Bronchial epithelial cell (primary cell): ENCODE measurements at regions not wholly inside any gene's neighbourhood (a gene's known extent, or its start where the extent isn't known, plus 50 kb on each side); places are given as distances from the start of the nearest gene placed in this dataset.

Source experiments
- DNase-seq: peaks from one replicate; pipeline ENCODE4 v3.0.0-alpha.2; 2010; ENCODE audit warnings: low read depth
- FAIRE-seq: peaks from 2 replicates; lab custom pipeline; 2011; peaks lifted over from hg19 to GRCh38; lab: Jason Lieb, UNC
- H3K27me3 ChIP-seq: 2 replicates; pipeline ENCODE4 v1.5.1; 2011; ENCODE audit warnings: low read length; ENCODE audit not compliant: control insufficient read depth, insufficient read depth
- H3K36me3 ChIP-seq: 2 replicates; pipeline ENCODE4 v1.5.1; 2011; ENCODE audit warnings: low read length; ENCODE audit not compliant: control insufficient read depth, insufficient read depth
- H3K4me3 ChIP-seq: 2 replicates; pipeline ENCODE4 v1.5.1; 2011; ENCODE audit warnings: mild to moderate bottlenecking, low read depth, low read length, control low read depth
- TF ChIP-seq, protein P1 (sequence below): IDR thresholded peaks from 2 replicates; pipeline ENCODE4 v1.5.1; 2011; ENCODE audit warnings: mild to moderate bottlenecking, moderate library complexity, low read length, control low read depth, inconsistent platforms; ENCODE audit not compliant: insufficient read depth, severe bottlenecking

- FAIRE-seq = no peak
- Histone ChIP-seq H3K4me3 (no peak overlapping the region), H3K36me3 (no peaks in the 10 kb centered on the region), H3K27me3 (no peaks in the 10 kb centered on the region)
- TF ChIP-seq, protein P1, sequence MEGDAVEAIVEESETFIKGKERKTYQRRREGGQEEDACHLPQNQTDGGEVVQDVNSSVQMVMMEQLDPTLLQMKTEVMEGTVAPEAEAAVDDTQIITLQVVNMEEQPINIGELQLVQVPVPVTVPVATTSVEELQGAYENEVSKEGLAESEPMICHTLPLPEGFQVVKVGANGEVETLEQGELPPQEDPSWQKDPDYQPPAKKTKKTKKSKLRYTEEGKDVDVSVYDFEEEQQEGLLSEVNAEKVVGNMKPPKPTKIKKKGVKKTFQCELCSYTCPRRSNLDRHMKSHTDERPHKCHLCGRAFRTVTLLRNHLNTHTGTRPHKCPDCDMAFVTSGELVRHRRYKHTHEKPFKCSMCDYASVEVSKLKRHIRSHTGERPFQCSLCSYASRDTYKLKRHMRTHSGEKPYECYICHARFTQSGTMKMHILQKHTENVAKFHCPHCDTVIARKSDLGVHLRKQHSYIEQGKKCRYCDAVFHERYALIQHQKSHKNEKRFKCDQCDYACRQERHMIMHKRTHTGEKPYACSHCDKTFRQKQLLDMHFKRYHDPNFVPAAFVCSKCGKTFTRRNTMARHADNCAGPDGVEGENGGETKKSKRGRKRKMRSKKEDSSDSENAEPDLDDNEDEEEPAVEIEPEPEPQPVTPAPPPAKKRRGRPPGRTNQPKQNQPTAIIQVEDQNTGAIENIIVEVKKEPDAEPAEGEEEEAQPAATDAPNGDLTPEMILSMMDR = no peak
- no peak for DNase-seq
Measured at GRCh38 chr6:122114717-122115116, 284.7 kb upstream of the HSF2 start.

DNA sequence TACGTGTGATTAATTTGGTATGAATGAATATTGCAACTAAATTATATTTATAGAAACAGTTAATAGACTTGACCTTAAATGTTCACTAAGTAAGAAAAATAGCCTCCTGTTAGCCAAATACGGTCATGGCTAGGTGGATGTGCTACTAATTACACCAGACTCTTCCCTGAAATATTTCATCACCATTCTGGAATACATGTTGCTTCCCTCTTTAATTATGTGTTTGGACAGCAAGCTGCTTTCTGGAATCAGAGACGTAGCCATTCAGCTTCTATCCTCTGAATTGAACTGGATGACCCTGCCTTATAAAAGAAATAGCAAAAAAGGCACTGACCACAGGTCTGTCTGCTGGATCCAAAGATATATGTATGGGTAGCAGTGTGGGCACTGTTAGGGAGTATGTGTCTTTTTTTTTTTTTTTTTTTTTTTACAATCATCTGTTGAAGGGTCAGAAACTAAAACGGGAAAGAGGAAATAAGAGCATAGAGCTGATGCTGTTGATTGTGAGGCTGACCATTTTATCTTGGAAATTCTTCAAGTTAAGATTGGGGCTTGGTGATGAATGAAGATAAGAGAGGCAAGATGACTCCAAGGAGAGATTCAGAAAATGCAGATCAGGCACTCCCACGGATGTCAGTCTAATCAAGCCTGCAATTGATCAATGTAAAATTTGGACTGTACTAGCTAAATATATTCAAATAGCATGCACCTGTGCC is 283.2 kb upstream of the HSF2 start:
- FAIRE-seq (no peak), DNase-seq (no peak)
- H3K27me3 ChIP-seq = no peaks in the 10 kb centered on the region
- TF ChIP-seq, protein P1 = no peak
- no peak overlapping the region for H3K4me3 ChIP-seq
- no peaks in the 10 kb centered on the region for H3K36me3 ChIP-seq

DNA sequence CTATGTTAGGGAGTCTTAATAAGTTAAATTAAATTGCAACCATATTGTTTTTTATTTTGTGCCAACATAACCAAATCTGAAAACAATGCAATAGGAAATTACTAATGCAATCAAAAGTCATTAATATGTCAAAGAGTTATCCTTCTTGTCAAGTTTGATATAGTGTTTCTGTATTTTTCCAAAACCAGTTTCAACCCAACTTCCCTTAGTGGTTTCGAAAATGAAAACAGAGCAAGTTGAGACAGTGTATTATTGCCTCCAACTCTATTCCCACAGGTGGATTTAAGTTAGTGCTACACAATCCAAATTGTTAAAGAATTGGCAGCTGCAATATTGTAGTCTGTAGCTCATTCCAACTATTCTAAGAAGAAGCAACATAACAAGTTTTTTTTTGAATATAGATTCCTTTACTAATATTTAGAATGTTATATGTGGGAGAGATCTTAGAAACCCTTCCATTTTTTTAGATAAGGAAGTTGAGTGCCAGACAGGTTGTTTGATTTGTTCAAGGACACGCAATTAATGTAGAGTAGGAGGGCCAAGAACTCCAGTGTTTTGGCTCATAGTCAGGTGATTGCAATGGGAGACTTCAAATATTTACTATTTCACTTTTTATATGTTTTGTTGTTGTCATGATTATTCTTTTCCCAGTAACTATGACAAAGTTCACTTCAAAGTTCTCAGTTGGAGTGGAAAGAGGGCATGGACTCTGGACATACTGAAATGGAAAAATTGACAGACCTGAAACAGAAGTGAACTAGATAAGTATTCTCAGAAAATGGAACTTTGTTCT is 282.4 kb upstream of the HSF2 start:
- Histone ChIP-seq H3K36me3 (no peaks in the 10 kb centered on the region), H3K4me3 (no peak overlapping the region), H3K27me3 (no peaks in the 10 kb centered on the region)
- TF ChIP-seq, protein P1 = no peak
- DNase-seq = no peak
- no peak for FAIRE-seq

GRCh38 chr6:122118945-122119506 is 280.4 kb upstream of the HSF2 start:
- FAIRE-seq = no peak
- Histone ChIP-seq H3K27me3 (no peaks in the 10 kb centered on the region), H3K4me3 (no peak overlapping the region), H3K36me3 (no peaks in the 10 kb centered on the region)
- DNase-seq = no peak
- TF ChIP-seq, protein P1 = no peak

GRCh38 chr6:122122202-122122601 is 277.2 kb upstream of the HSF2 start:
- Histone ChIP-seq H3K36me3 (no peaks in the 10 kb centered on the region), H3K27me3 (no peaks in the 10 kb centered on the region), H3K4me3 (no peak overlapping the region)
- DNase-seq (no peak), FAIRE-seq (no peak)
- TF ChIP-seq, protein P1 = no peak
